GM21360 (cell line): ENCODE measurements at regions not wholly inside any gene's neighbourhood (a gene's known extent, or its start where the extent isn't known, plus 50 kb on each side); places are given as distances from the start of the nearest gene placed in this dataset.

Experiments used
- ATAC-seq: cut with Tn5 transposase; IDR thresholded peaks from one replicate; pipeline ENCODE4 v1.9.1; 2021; ENCODE audit warnings: mild to moderate bottlenecking, moderate library complexity; ENCODE audit not compliant: unreplicated experiment

- no peak for ATAC-seq
These were observed 153.3 kb upstream of the SPRY4 start for GRCh38 chr5:142478113-142478512.

GRCh38 chr5:142475102-142475513 is 150.3 kb upstream of the SPRY4 start:
- ATAC-seq, result no peak

DNA sequence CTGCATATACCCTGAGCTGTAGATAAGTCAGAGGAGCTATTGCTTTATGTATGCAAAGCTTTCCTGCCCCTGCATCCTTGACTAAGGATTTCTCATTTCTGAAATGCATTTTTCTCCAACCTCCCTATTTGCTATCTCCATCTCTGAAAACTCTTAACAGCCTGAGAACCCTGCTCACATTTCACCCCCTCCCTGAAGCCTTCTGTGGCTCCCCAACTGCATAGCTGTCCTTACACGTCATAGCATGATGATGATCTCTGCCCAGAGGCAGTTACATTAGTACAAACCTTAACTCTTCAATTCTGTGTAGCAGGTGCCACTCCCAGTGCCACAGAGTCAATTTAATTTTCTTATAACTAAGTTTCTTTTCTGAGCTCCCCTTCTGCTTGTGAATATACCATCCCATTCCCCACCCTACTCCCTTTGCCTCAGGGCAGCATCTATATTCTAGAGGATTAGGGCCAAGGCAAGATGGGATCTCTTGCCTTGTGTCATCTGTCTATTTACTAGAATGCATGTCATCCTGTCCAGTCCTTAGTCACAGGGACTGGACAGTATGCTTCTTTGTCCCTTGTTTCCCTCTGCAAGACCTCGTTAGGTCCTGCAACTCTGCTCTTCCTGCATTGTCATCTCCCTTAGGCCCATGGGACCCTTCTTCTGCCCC is 149.7 kb upstream of the SPRY4 start:
- ATAC-seq, result no peak

DNA sequence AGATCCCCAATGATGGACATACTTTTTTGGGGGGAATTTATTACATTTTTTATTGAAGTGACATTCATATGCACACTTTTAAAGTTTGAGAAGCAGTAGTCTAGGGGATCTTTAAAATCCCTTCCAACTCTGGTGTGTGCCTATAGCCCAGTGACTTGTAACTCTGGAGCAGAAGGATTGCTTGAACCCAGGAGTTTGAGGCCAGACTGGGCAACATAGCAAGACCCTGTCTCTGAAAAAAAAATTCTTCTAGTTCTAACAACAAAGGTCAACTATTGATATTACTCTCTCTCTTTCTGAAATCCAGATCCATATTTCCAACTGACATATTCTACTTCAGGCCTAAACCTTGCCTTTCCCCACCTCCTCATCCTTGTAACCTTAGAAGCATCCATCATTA is 148.2 kb upstream of the SPRY4 start:
- no peak for ATAC-seq

GRCh38 chr5:142472306-142472951 is 147.6 kb upstream of the SPRY4 start:
- no peak for ATAC-seq

DNA sequence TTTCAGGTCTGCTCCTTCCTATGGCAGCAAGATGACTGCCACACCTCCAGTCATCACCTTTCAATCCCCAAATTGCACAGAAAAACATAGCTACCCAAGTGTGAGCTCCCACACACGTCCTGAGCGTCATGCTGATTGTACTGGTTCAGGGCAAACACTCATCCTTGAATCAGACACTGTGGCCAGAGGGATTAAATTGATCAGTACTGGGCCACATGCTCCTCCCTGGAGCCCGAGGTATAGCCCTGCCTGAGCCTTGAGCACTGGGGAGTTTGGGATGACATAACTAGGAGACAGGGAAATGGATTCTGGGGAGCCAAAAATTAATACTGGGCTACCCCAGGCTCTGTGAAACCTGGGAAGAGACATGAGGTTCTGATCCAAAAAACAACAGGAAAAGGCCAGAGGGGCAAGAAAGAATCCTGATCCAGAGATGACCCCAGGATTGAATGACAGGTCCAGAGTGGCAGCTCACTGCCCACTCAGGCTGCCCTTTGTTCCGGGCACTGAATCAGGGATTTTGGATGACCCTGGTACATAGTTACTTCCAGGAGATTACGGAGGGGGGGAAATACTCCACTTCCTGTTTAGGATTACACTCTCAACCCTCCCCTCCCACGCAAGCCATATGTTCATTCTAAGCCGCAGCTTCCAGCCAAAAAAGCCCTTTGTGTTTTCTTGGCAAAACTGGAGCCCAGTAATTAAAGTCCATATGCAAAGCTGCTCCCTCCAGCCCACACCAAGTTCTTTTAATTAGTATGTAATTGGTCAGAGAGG is 141.6 kb upstream of the SPRY4 start:
- ATAC-seq, result no peak

DNA sequence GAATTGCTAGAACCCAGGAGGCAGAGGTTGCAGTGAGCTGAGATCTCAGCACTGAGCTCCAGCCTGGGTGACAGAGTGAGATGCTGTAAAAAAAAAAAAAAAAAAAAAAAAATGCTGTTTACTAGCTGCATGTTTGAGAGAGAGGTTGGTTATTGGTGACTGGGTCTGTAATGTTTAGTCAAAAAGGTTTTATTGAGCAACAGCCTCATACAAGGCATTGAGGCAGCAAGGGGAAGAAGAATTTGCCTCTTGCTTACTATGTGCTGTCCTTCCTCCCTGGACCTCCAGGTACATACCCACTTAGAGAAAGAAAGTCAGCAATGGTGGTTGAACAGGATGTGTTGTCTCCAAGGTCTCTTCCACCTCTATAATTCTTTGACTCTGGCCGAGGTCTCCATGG is 140.7 kb upstream of the SPRY4 start:
- no peak for ATAC-seq

GRCh38 chr5:142463904-142464303 is 139.1 kb upstream of the SPRY4 start:
- ATAC-seq, result no peak

- no peak for ATAC-seq
These were observed 136.3 kb upstream of the SPRY4 start for GRCh38 chr5:142461028-142461590.

- no peak for ATAC-seq
These were observed 134.4 kb upstream of the SPRY4 start for GRCh38 chr5:142459209-142459608.

DNA sequence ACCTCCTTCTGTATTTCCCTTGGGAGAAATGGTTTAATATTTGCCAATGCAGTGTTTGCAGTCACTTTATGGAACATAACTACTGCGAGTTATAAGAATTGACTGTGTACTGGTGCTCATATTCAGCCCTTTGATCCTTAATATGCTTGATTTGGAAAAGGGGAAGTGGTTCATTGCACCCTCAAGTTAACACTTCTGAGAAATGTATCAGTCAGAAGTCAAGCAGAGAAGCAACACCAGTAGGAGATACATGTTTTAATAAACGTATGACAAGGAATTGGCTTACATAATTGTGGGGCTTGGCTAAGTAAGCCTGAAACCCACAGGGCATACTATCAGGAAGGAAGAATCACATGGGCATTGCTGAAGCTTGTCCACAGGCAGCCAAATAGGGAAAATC is 131.0 kb upstream of the SPRY4 start:
- no peak for ATAC-seq

GRCh38 chr5:142453932-142454331 is 129.1 kb upstream of the SPRY4 start:
- no peak for ATAC-seq

DNA sequence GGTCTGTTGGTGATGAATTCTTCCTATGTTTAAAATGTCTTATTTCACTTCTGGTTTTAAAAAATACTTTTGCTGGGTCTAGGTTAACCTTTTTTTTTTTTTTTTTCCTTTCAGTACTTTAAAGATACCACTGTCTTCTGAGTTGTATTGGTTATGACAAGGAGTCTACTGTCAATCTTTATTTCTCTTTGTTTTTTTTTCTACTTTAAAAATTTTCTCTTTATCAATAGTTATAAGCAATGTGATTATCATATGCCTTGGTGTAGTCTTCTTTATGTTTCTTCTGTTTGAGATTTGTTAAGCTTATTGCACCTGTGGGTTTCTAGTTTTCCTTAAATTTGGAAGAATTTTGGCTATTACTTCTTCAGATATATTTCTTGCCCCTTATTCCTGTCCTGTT is 125.6 kb upstream of the SPRY4 start:
- ATAC-seq, result no peak

DNA sequence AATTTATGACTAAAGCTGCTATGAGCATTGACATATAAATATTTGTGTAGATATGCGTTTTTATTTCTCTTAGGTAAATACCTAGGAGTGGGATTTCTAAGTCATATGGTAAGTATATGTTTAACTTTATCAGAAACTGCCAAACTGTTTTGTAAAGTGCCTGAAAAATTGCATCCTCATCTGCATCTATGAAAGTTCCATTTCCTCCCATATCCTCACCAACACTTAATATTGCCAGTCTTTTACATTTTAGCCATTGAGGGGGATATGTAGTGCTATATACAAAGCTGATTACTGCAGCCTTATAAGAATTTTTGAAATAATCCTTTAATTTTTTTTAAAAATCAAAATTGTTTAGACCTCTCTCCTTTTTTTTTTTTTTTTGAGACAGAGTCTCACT is 123.1 kb upstream of the SPRY4 start:
- no peak for ATAC-seq

GRCh38 chr5:142446960-142447279 is 122.1 kb upstream of the SPRY4 start:
- no peak for ATAC-seq

- no peak for ATAC-seq
These were observed 121.5 kb upstream of the SPRY4 start for GRCh38 chr5:142446131-142446959.

GRCh38 chr5:142445266-142445665 is 120.4 kb upstream of the SPRY4 start:
- no peak for ATAC-seq

- ATAC-seq, result no peak
These were observed 116.8 kb upstream of the SPRY4 start for GRCh38 chr5:142441616-142442015.

DNA sequence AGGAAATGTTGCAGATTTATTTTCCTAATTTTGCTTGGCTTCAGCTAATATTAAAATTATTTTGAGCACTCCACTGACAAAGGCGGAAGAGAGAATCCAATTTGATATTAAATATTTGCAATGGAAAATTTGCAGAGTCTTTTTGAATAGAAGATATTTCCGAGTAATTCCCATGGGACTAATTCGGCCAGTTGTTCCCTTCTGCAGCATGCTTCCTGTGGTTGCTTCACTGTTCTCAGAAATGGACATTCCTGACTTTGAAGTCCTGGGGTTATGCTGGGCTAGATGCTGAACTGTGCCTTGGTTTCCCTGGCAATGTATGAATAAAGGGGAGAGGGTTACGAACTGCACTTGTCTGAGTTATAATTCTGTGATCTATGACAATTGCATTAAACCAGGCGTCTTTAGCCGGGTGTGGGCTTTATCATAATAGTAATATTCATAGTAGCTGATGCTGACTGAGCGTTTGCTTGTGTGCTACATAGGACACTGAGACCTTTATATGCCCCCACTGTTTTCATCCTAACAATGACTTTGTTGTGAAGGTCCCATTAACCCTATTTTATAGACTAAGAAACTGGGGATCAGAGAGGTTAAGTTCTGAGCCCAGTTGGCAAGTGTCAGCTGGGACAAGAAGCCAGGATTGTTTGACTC is 114.5 kb upstream of the SPRY4 start:
- no peak for ATAC-seq

DNA sequence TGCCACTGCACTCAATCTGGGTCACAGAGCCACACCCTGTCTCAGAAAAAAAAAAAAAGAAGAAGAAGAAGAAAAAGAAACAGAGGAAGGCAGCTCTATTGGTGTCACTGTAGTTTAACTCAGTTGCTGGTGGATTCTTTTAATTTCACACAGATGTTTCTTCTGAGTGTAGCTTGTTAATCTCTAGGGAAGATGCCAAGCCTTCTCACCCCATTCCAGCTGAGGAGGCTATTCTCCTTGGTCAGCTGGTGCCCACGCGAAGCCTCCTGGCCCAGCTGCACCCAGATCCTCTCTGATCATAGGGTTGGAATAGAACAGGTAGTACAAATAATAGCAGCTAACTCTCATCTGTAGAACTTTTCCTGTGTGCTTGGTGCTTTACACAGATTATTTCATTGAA is 113.8 kb upstream of the SPRY4 start:
- ATAC-seq, result no peak

- ATAC-seq, result no peak
These were observed 112.7 kb upstream of the SPRY4 start for GRCh38 chr5:142437563-142437962.
